SK-N-SH treated with all-trans-retinoic acid at 6 μM for 48 hours (cell line): ENCODE measurements at regions not wholly inside any gene's neighbourhood (a gene's known extent, or its start where the extent isn't known, plus 50 kb on each side); places are given as distances from the start of the nearest gene placed in this dataset.

Experiments used
- ARNTL ChIP-seq: fragments of 450-650 bp; formaldehyde crosslinking; IDR thresholded peaks from 2 replicates; pipeline ENCODE4 v1.5.0; 2020; ENCODE audit warnings: low read depth, mild to moderate bottlenecking, moderate library complexity, borderline replicate concordance
- CSDC2 ChIP-seq: fragments of 250-450 bp; sonication (Bioruptor Pico); IDR thresholded peaks from 2 replicates; pipeline ENCODE4 v1.5.0; 2020; ENCODE audit warnings: mild to moderate bottlenecking, moderate library complexity
- ESRRG ChIP-seq: fragments of 250-450 bp; sonication (Bioruptor Pico); IDR thresholded peaks from 2 replicates; pipeline ENCODE4 v1.6.1; 2021; ENCODE audit warnings: mild to moderate bottlenecking
- GLIS3 ChIP-seq: fragments of 250-450 bp; sonication (Bioruptor Pico); IDR thresholded peaks from 2 replicates; pipeline ENCODE4 v1.5.0; 2020; ENCODE audit warnings: mild to moderate bottlenecking, moderate library complexity
- ISL1 ChIP-seq: fragments of 250-450 bp; sonication (Bioruptor Pico); IDR thresholded peaks from 2 replicates; pipeline ENCODE4 v2.1.2; 2022; ENCODE audit warnings: mild to moderate bottlenecking, moderate library complexity
- RARB ChIP-seq: fragments of 250-450 bp; sonication (Bioruptor Pico); IDR thresholded peaks from 2 replicates; pipeline ENCODE4 v1.8.0; 2021; ENCODE audit warnings: mild to moderate bottlenecking, moderate library complexity
- TOX ChIP-seq: fragments of 250-450 bp; sonication (Bioruptor Pico); IDR thresholded peaks from 2 replicates; pipeline ENCODE4 v1.8.0; 2021; ENCODE audit warnings: mild to moderate bottlenecking, moderate library complexity, borderline replicate concordance
- ZC3H10 ChIP-seq: fragments of 250-450 bp; sonication (Bioruptor Pico); IDR thresholded peaks from 2 replicates; pipeline ENCODE4 v1.5.1; 2021; ENCODE audit warnings: mild to moderate bottlenecking, moderate library complexity
- ZFP3 ChIP-seq: fragments of 250-450 bp; sonication (Bioruptor Pico); IDR thresholded peaks from 2 replicates; pipeline ENCODE4 v1.5.0; 2020; ENCODE audit warnings: mild to moderate bottlenecking, moderate library complexity
- ZFP30 ChIP-seq: fragments of 450-650 bp; formaldehyde crosslinking; IDR thresholded peaks from 2 replicates; pipeline ENCODE4 v1.5.0; 2022; ENCODE audit warnings: mild to moderate bottlenecking, moderate library complexity
- ZNF8 ChIP-seq: fragments of 450-650 bp; formaldehyde crosslinking; IDR thresholded peaks from 2 replicates; pipeline ENCODE4 v1.5.0; 2020; ENCODE audit warnings: mild to moderate bottlenecking, moderate library complexity
- TF ChIP-seq, protein P1 (sequence below): fragments of 250-450 bp; sonication (Bioruptor Pico); IDR thresholded peaks from 2 replicates; pipeline ENCODE4 v1.8.0; 2021; ENCODE audit warnings: low read depth, mild to moderate bottlenecking, moderate library complexity, borderline replicate concordance
- TF ChIP-seq, protein P2 (sequence below): fragments of 250-450 bp; sonication (Bioruptor Pico); IDR thresholded peaks from 2 replicates; pipeline ENCODE4 v1.5.0; 2020; ENCODE audit warnings: mild to moderate bottlenecking, moderate library complexity

DNA sequence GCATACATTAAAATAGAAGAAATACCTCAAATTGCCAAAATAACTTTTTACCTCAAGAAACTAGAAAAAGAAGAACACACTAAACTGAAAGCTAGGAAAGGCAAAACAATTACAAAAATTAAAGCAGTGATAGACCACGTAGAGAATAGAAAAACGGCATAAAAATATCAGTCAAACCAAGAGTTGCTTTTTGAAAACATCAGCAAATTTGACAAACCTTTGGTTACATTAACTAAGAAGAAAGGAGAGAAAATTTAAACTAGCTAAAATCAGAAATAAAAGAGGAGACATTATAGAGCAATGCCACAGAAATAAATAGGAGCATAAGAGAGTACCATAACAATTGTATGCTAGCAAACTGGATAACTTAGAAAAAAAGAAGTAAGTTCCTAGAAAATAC lies 553.8 kb downstream of the CCER1 start:
- TF ChIP-seq, protein P1, sequence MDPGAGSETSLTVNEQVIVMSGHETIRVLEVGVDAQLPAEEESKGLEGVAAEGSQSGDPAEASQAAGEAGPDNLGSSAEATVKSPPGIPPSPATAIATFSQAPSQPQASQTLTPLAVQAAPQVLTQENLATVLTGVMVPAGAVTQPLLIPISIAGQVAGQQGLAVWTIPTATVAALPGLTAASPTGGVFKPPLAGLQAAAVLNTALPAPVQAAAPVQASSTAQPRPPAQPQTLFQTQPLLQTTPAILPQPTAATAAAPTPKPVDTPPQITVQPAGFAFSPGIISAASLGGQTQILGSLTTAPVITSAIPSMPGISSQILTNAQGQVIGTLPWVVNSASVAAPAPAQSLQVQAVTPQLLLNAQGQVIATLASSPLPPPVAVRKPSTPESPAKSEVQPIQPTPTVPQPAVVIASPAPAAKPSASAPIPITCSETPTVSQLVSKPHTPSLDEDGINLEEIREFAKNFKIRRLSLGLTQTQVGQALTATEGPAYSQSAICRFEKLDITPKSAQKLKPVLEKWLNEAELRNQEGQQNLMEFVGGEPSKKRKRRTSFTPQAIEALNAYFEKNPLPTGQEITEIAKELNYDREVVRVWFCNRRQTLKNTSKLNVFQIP (CRISPR knock-in tag), result no peak
- TF ChIP-seq ZFP30 (CRISPR knock-in tag) (no peak), ARNTL (CRISPR knock-in tag) (no peak), ZC3H10 (no peak), ESRRG (CRISPR knock-in tag) (no peak), ZFP3 (CRISPR knock-in tag) (no peak), TOX (CRISPR knock-in tag) (no peak), CSDC2 (CRISPR knock-in tag) (no peak), ISL1 (CRISPR knock-in tag) (no peak), GLIS3 (CRISPR knock-in tag) (no peak), ZNF8 (CRISPR knock-in tag) (no peak), RARB (CRISPR knock-in tag) (no peak)
- TF ChIP-seq, protein P2, sequence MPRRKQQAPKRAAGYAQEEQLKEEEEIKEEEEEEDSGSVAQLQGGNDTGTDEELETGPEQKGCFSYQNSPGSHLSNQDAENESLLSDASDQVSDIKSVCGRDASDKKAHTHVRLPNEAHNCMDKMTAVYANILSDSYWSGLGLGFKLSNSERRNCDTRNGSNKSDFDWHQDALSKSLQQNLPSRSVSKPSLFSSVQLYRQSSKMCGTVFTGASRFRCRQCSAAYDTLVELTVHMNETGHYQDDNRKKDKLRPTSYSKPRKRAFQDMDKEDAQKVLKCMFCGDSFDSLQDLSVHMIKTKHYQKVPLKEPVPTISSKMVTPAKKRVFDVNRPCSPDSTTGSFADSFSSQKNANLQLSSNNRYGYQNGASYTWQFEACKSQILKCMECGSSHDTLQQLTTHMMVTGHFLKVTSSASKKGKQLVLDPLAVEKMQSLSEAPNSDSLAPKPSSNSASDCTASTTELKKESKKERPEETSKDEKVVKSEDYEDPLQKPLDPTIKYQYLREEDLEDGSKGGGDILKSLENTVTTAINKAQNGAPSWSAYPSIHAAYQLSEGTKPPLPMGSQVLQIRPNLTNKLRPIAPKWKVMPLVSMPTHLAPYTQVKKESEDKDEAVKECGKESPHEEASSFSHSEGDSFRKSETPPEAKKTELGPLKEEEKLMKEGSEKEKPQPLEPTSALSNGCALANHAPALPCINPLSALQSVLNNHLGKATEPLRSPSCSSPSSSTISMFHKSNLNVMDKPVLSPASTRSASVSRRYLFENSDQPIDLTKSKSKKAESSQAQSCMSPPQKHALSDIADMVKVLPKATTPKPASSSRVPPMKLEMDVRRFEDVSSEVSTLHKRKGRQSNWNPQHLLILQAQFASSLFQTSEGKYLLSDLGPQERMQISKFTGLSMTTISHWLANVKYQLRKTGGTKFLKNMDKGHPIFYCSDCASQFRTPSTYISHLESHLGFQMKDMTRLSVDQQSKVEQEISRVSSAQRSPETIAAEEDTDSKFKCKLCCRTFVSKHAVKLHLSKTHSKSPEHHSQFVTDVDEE (CRISPR knock-in tag), result no peak
